SK-N-SH (cell line): ENCODE measurements at regions not wholly inside any gene's neighbourhood (a gene's known extent, or its start where the extent isn't known, plus 50 kb on each side); places are given as distances from the start of the nearest gene placed in this dataset.

Experiments used
- EP300 ChIP-seq, 2 experiments: IDR thresholded peaks; 2 replicates each; pipeline versions ENCODE4 v1.4.0 to v1.6.1; 2012; ENCODE audit warnings: borderline replicate concordance in 1 of 2, low read depth in 1 of 2, low read length in 1 of 2
- EZH2phosphoT487 ChIP-seq: fragments of 200-600 bp; sonication (generic); IDR thresholded peaks from 2 replicates; pipeline ENCODE4 v1.6.1; 2017; ENCODE audit warnings: low read depth, mixed run types, mild to moderate bottlenecking, antibody characterized with exemption, moderate library complexity, borderline replicate concordance
- GABPA ChIP-seq: IDR thresholded peaks from 2 replicates; pipeline ENCODE4 v1.4.0; 2012; ENCODE audit warnings: low read depth, mild to moderate bottlenecking
- JUND ChIP-seq: IDR thresholded peaks from 2 replicates; pipeline ENCODE4 v1.4.0; 2012
- POLR2AphosphoS5 ChIP-seq: IDR thresholded peaks from 2 replicates; pipeline ENCODE4 v1.6.1; 2012; ENCODE audit warnings: low read depth, low read length
- RAD21 ChIP-seq: IDR thresholded peaks from 2 replicates; pipeline ENCODE4 v1.6.1; 2012; ENCODE audit warnings: mild to moderate bottlenecking, low read length
- RCOR1 ChIP-seq: fragments of 150-350 bp; IDR thresholded peaks from 2 replicates; pipeline ENCODE4 v1.6.1; 2017; ENCODE audit warnings: antibody characterized with exemption, low read length
- RFX5 ChIP-seq: IDR thresholded peaks from 2 replicates; pipeline ENCODE4 v1.6.1; 2012; ENCODE audit warnings: mild to moderate bottlenecking, improper control_type of control experiment, low read length
- TF ChIP-seq, protein P1 (sequence below): fragments of 200-600 bp; sonication (generic); IDR thresholded peaks from 2 replicates; pipeline ENCODE4 v1.6.1; 2017; ENCODE audit warnings: antibody characterized with exemption, mild to moderate bottlenecking, moderate library complexity
- TF ChIP-seq, protein P2 (sequence below): fragments of 150-350 bp; IDR thresholded peaks from 2 replicates; pipeline ENCODE4 v1.6.1; 2017; ENCODE audit warnings: antibody characterized with exemption, low read length, low read depth, borderline replicate concordance
- TF ChIP-seq, protein P3 (sequence below): IDR thresholded peaks from 2 replicates; pipeline ENCODE4 v1.6.1; 2012; ENCODE audit warnings: mild to moderate bottlenecking, low read depth, low read length, moderate library complexity
- TF ChIP-seq, protein P4 (sequence below): IDR thresholded peaks from 2 replicates; pipeline ENCODE4 v1.4.0; 2012; ENCODE audit warnings: low read depth, borderline replicate concordance

DNA sequence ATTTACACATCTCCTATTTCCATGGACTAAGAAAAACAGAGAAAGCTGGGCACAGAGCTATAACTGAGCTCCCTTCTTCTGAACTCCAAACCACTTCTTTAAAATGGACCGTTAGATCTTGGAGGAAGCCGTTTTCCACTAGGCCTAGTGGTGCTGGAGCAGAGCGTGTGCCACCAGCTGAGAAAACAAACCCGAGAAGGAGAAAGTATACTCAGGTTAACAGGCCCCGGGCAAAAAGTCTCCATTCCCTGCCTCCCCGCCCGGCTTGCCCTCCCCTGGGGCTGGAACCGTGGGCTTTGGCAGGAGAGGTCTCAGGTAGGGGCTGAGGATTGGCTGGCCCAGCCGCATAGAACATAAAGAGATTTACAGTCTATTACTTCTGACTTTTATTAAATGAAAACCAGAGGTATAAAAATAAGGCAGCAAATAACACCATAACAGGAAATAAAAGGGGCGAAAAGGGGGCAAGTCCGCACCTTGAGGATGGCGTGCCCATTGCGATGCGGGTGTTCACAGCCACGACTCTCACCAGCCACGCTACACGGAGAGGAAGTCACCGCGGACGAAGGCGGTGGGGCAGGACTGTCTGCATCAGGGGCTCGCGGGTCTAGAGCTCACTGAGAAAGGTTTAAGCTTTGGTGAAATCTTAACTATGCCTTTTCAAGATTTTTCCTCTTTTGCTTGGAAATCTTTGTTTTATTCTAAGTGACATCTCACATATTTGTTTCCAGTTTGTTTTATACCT lies 191.2 kb upstream of the GMDS start:
- TF ChIP-seq POLR2AphosphoS5, result no peak
- TF ChIP-seq, protein P1, sequence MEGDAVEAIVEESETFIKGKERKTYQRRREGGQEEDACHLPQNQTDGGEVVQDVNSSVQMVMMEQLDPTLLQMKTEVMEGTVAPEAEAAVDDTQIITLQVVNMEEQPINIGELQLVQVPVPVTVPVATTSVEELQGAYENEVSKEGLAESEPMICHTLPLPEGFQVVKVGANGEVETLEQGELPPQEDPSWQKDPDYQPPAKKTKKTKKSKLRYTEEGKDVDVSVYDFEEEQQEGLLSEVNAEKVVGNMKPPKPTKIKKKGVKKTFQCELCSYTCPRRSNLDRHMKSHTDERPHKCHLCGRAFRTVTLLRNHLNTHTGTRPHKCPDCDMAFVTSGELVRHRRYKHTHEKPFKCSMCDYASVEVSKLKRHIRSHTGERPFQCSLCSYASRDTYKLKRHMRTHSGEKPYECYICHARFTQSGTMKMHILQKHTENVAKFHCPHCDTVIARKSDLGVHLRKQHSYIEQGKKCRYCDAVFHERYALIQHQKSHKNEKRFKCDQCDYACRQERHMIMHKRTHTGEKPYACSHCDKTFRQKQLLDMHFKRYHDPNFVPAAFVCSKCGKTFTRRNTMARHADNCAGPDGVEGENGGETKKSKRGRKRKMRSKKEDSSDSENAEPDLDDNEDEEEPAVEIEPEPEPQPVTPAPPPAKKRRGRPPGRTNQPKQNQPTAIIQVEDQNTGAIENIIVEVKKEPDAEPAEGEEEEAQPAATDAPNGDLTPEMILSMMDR, result no peak
- TF ChIP-seq, protein P2, sequence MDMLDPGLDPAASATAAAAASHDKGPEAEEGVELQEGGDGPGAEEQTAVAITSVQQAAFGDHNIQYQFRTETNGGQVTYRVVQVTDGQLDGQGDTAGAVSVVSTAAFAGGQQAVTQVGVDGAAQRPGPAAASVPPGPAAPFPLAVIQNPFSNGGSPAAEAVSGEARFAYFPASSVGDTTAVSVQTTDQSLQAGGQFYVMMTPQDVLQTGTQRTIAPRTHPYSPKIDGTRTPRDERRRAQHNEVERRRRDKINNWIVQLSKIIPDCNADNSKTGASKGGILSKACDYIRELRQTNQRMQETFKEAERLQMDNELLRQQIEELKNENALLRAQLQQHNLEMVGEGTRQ, result no peak
- no peak for TF ChIP-seq RFX5
- TF ChIP-seq RAD21, result no peak
- TF ChIP-seq GABPA, result no peak
- TF ChIP-seq, protein P3, sequence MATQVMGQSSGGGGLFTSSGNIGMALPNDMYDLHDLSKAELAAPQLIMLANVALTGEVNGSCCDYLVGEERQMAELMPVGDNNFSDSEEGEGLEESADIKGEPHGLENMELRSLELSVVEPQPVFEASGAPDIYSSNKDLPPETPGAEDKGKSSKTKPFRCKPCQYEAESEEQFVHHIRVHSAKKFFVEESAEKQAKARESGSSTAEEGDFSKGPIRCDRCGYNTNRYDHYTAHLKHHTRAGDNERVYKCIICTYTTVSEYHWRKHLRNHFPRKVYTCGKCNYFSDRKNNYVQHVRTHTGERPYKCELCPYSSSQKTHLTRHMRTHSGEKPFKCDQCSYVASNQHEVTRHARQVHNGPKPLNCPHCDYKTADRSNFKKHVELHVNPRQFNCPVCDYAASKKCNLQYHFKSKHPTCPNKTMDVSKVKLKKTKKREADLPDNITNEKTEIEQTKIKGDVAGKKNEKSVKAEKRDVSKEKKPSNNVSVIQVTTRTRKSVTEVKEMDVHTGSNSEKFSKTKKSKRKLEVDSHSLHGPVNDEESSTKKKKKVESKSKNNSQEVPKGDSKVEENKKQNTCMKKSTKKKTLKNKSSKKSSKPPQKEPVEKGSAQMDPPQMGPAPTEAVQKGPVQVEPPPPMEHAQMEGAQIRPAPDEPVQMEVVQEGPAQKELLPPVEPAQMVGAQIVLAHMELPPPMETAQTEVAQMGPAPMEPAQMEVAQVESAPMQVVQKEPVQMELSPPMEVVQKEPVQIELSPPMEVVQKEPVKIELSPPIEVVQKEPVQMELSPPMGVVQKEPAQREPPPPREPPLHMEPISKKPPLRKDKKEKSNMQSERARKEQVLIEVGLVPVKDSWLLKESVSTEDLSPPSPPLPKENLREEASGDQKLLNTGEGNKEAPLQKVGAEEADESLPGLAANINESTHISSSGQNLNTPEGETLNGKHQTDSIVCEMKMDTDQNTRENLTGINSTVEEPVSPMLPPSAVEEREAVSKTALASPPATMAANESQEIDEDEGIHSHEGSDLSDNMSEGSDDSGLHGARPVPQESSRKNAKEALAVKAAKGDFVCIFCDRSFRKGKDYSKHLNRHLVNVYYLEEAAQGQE, result no peak
- no peak for TF ChIP-seq RCOR1
- TF ChIP-seq JUND, result no peak
- TF ChIP-seq, protein P4, sequence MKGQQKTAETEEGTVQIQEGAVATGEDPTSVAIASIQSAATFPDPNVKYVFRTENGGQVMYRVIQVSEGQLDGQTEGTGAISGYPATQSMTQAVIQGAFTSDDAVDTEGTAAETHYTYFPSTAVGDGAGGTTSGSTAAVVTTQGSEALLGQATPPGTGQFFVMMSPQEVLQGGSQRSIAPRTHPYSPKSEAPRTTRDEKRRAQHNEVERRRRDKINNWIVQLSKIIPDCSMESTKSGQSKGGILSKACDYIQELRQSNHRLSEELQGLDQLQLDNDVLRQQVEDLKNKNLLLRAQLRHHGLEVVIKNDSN, result no peak
- TF ChIP-seq EP300 (IDR thresholded peaks at IDR 0.05; ENCODE audit: borderline replicate concordance in 1 of 2, low read depth in 1 of 2, low read length in 1 of 2), result no peak
- TF ChIP-seq EZH2phosphoT487, result no peak
